ENCODE measurements at regions not wholly inside any gene's neighbourhood (a gene's known extent, or its start where the extent isn't known, plus 50 kb on each side); places are given as distances from the start of the nearest gene placed in this dataset.

- Histone ChIP-seq H3K4me1 (no peaks in the 10 kb centered on the region), H3K36me3 (no peaks in the 10 kb centered on the region), H3K27ac (no peak overlapping the region), H3K9me3 (no peaks in the 10 kb centered on the region), H3K4me3 (no peak overlapping the region), H3K27me3 (no peaks in the 10 kb centered on the region)
- no peak for DNase-seq
- WGBS, 2 donors: 85 to 88% methylated on average over 6 of the region's 6 CpGs
- TF ChIP-seq POLR2A (IDR thresholded peaks at IDR 0.05) (no peak), CTCF (IDR thresholded peaks at IDR 0.05) (no peak)
- intact Hi-C loops (cut with DNase I): no loop called here
Observed at GRCh38 chr2:167404627-167405284, 516.5 kb downstream of the XIRP2 start.

- H3K4me1 ChIP-seq: no peaks in the 10 kb centered on the region
- no peak overlapping the region for H3K27ac ChIP-seq
- H3K9me3 ChIP-seq: no peaks in the 10 kb centered on the region
- intact Hi-C loops (cut with DNase I): no loop called here
- DNase-seq: no peak
- H3K27me3 ChIP-seq: no peaks in the 10 kb centered on the region
- TF ChIP-seq POLR2A (IDR thresholded peaks at IDR 0.05): no peak
- TF ChIP-seq CTCF (IDR thresholded peaks at IDR 0.05): no peak
- H3K4me3 ChIP-seq: no peak overlapping the region
- H3K36me3 ChIP-seq: no peaks in the 10 kb centered on the region
Observed at GRCh38 chr2:167401309-167401708, 513.0 kb downstream of the XIRP2 start.

- no peak for DNase-seq
- intact Hi-C loops (cut with DNase I): no loop called here
- no peaks in the 10 kb centered on the region for H3K27me3 ChIP-seq
- H3K9me3 ChIP-seq: no peaks in the 10 kb centered on the region
- WGBS, 2 donors: 55 to 82% methylated on average over 2 of the region's 2 CpGs
- H3K4me1 ChIP-seq: no peaks in the 10 kb centered on the region
- TF ChIP-seq POLR2A (IDR thresholded peaks at IDR 0.05): no peak
- no peak for TF ChIP-seq CTCF (IDR thresholded peaks at IDR 0.05)
- no peaks in the 10 kb centered on the region for H3K36me3 ChIP-seq
- H3K4me3 ChIP-seq: no peak overlapping the region
- no peak overlapping the region for H3K27ac ChIP-seq
Observed at GRCh38 chr2:167400546-167400945, 512.3 kb downstream of the XIRP2 start.

- Histone ChIP-seq H3K4me3 (no peak overlapping the region), H3K9me3 (no peaks in the 10 kb centered on the region), H3K4me1 (no peaks in the 10 kb centered on the region), H3K36me3 (no peaks in the 10 kb centered on the region), H3K27ac (no peak overlapping the region), H3K27me3 (no peaks in the 10 kb centered on the region)
- 67 to 71% methylated on average over 3 of the region's 3 CpGs for WGBS, 2 donors
- TF ChIP-seq POLR2A (IDR thresholded peaks at IDR 0.05) (no peak), CTCF (IDR thresholded peaks at IDR 0.05) (no peak)
- DNase-seq: no peak
- intact Hi-C loops (cut with DNase I): no loop called here
Observed at GRCh38 chr2:167398873-167399272, 510.6 kb downstream of the XIRP2 start.

- intact Hi-C loops (cut with DNase I): no loop called here
- no peak overlapping the region for H3K27ac ChIP-seq
- H3K4me1 ChIP-seq: no peaks in the 10 kb centered on the region
- H3K9me3 ChIP-seq: no peaks in the 10 kb centered on the region
- H3K36me3 ChIP-seq: no peaks in the 10 kb centered on the region
- no peak overlapping the region for H3K4me3 ChIP-seq
- WGBS, 2 donors: 82 to 90% methylated on average over 1 of the region's 1 CpG
- no peaks in the 10 kb centered on the region for H3K27me3 ChIP-seq
- no peak for TF ChIP-seq POLR2A (IDR thresholded peaks at IDR 0.05)
- no peak for TF ChIP-seq CTCF (IDR thresholded peaks at IDR 0.05)
- no peak for DNase-seq
Observed at GRCh38 chr2:167388901-167389300, 500.6 kb downstream of the XIRP2 start.
